Gastrocnemius medialis (tissue), 4 donors: ENCODE measurements at regions not wholly inside any gene's neighbourhood (a gene's known extent, or its start where the extent isn't known, plus 50 kb on each side); places are given as distances from the start of the nearest gene placed in this dataset.

Experiments
- ATAC-seq, 2 donors: fragments of 150-250 bp; one replicate each; pipeline ENCODE4 v1.9.1; 2016
- DNase-seq, 2 donors: peaks; one replicate each; pipeline ENCODE4 v3.0.0-alpha.2; 2019
- H3K27ac ChIP-seq, 4 donors: fragments of 200-600 bp; sonication (generic); 1 replicate in 1 of 4; 2 replicates in 3 of 4; pipeline ENCODE4 v1.5.1; 2016 to 2018; ENCODE audit warnings: mild to moderate bottlenecking in 2 of 4, moderate library complexity in 1 of 4
- H3K27me3 ChIP-seq, 3 donors: fragments of 200-600 bp; sonication (generic) in 2 of 3; 1 replicate in 1 of 3; 2 replicates in 2 of 3; pipeline versions ENCODE4 v1.5.1 to v1.6.0; 2016 to 2019; ENCODE audit warnings: mild to moderate bottlenecking in 1 of 3, moderate library complexity in 1 of 3
- H3K36me3 ChIP-seq, 2 donors: fragments of 200-600 bp; sonication (generic) in 1 of 2; one replicate each; pipeline ENCODE4 v1.5.1; 2017 to 2018
- H3K4me1 ChIP-seq, 2 donors: fragments of 200-600 bp; sonication (generic) in 1 of 2; one replicate each; pipeline ENCODE4 v1.5.1; 2016 to 2017; ENCODE audit warnings: mild to moderate bottlenecking in 2 of 2
- H3K4me3 ChIP-seq, 4 donors: fragments of 200-600 bp; sonication (generic) in 3 of 4; 1 replicate in 1 of 4; 2 replicates in 3 of 4; pipeline ENCODE4 v1.5.1; 2016 to 2019; ENCODE audit warnings: mild to moderate bottlenecking in 2 of 4
- H3K9me3 ChIP-seq, 3 donors: fragments of 200-600 bp; sonication (generic) in 2 of 3; 1 replicate in 1 of 3; 2 replicates in 2 of 3; pipeline ENCODE4 v1.5.1; 2016 to 2019
- POLR2A ChIP-seq, 2 donors: fragments of 450-650 bp; IDR thresholded peaks; one replicate each; pipeline ENCODE4 v1.6.1; 2017; ENCODE audit warnings: antibody characterized with exemption in 2 of 2, mild to moderate bottlenecking in 2 of 2, moderate library complexity in 2 of 2
- in situ Hi-C, 4 donors: fragments of 200-750 bp; cut with MboI; loops; one replicate each; pipeline versions ENCODE4 v1.15.0 to v1.8.0; 2017; ENCODE audit warnings: low sequenced_read_pairs in 4 of 4
- intact Hi-C: fragments of 100-400 bp; cut with DNase I; formaldehyde crosslinking; loops from one replicate; pipeline ENCODE4 v1.15.1; 2023; ENCODE audit warnings: low total_unique reads
- TF ChIP-seq, protein P1 (sequence below), 5 experiments: fragments of 450-650 bp in 3 of 5; fragments of 200-600 bp in 2 of 5; sonication (generic) in 2 of 5; IDR thresholded peaks in 4 of 5; conservative IDR thresholded peaks in 1 of 5; 1 replicate in 4 of 5; 2 replicates in 1 of 5; pipeline ENCODE4 v1.5.1; 2016 to 2019; ENCODE audit warnings: antibody characterized with exemption in 5 of 5, mild to moderate bottlenecking in 3 of 5, moderate library complexity in 3 of 5

DNA sequence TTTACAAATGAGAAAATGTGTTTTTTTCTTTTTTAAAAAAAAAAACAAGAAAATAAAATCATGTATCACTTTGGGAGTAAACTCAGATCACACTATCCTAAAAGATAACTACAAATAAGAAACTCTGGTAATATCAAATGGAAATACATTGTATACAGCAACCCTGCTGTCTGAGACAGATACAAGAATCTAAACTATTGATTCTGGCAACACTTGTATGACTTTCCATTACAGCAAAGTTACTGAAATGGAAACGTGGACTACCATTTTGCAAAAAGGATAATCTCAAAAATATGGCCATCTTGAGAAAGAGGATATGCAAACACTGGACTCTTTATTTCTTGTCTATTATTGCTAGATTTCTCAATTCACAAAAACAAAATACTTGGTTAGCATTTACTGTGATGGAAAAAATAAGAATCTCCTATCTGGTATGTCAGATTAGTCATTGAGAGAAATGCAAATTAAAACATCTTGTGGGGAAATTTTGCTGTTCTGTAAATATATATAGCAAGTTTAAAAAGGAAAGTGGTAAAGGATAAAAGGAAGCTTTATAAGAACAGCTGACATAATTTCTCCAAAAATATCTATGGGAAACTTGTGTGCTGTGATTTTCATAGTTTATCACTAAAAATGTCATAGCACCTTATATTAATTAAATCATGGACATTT, 112.9 kb upstream of the FER start:
- no peaks in the 10 kb centered on the region for H3K9me3 ChIP-seq
- intact Hi-C loops, result no loop called here
- H3K27me3 ChIP-seq, result no peaks in the 10 kb centered on the region
- H3K4me1 ChIP-seq, result no peaks in the 10 kb centered on the region
- no peak for ATAC-seq
- TF ChIP-seq POLR2A (IDR thresholded peaks at IDR 0.05), result no peak
- TF ChIP-seq, protein P1, sequence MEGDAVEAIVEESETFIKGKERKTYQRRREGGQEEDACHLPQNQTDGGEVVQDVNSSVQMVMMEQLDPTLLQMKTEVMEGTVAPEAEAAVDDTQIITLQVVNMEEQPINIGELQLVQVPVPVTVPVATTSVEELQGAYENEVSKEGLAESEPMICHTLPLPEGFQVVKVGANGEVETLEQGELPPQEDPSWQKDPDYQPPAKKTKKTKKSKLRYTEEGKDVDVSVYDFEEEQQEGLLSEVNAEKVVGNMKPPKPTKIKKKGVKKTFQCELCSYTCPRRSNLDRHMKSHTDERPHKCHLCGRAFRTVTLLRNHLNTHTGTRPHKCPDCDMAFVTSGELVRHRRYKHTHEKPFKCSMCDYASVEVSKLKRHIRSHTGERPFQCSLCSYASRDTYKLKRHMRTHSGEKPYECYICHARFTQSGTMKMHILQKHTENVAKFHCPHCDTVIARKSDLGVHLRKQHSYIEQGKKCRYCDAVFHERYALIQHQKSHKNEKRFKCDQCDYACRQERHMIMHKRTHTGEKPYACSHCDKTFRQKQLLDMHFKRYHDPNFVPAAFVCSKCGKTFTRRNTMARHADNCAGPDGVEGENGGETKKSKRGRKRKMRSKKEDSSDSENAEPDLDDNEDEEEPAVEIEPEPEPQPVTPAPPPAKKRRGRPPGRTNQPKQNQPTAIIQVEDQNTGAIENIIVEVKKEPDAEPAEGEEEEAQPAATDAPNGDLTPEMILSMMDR (IDR thresholded peaks at IDR 0.05 in 4 of 5, conservative IDR thresholded peaks at IDR 0.05 in 1 of 5), result no peak
- no peak for DNase-seq
- H3K36me3 ChIP-seq, result no peaks in the 10 kb centered on the region
- in situ Hi-C loops, result no loop called here
- H3K27ac ChIP-seq, result no peak overlapping the region
- no peak overlapping the region for H3K4me3 ChIP-seq

DNA sequence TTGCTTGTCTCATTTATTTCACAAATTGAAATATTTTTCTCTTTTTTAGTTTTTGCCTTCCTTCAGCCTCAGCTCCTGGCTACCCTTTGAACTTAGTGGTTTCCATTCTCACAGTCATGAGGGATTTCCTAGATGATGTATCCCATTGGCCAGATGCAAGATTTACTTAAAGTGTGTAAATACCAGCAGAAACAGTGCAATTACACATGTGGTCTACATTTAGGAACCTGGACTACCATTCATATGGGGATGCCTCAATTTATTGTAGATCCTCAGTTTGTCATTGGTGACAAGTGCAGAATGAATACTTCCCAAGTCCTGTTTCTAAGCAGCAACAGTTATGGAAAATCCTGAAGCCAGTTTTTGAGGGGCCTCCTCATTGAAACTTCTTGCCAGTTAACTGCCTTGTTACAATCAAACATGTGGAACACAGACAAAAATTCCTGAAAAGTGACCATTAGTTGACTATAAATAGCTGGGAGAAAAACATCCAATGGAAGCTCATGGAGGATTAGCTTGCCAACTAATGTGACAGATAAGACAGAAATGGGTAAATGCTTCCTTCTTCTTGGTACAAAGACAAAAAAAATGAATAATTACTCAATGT, 113.6 kb upstream of the FER start:
- TF ChIP-seq, protein P1 (IDR thresholded peaks at IDR 0.05 in 4 of 5, conservative IDR thresholded peaks at IDR 0.05 in 1 of 5), result no peak
- no peak for TF ChIP-seq POLR2A (IDR thresholded peaks at IDR 0.05)
- no peak overlapping the region for H3K4me3 ChIP-seq
- in situ Hi-C loops, result no loop called here
- H3K36me3 ChIP-seq, result no peaks in the 10 kb centered on the region
- intact Hi-C loops, result no loop called here
- H3K9me3 ChIP-seq, result no peaks in the 10 kb centered on the region
- no peak overlapping the region for H3K27ac ChIP-seq
- DNase-seq, result no peak
- H3K27me3 ChIP-seq, result no peaks in the 10 kb centered on the region
- ATAC-seq, result no peak
- H3K4me1 ChIP-seq, result no peaks in the 10 kb centered on the region

DNA sequence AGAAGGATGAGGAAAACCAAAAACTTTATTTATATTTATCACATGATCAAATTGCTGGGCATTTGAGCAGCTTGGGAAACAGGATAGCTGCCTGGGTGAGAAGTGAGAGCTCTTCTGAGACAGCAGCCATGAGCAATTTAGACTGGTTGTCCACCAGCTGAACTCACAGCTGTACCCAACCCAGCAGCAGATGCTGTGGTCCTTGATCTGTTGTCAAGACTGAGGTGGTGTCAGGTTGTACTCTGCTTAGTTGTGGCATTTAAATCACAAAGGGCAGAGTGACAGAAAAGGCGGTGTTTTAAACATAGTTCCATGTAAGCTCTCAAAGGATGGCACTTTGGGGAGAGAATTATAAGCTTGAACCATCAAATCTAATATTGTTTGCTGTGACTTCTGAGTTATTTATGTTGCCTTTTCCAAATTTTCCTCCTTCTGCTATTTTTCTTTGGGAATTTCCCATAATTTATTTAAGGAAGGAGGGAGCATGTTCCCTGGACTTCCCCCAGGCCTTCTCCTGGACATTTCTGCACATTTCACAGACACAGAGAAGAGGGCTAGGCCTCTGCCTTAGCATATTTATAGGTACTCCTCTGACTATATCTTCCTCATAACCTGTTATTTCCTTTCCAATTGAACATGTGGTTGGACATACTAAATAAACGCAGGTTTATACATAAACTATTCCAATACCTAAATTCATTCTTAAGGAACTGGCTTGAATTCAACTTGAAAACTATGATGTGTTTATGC, 117.7 kb upstream of the FER start:
- H3K4me1 ChIP-seq, result no peaks in the 10 kb centered on the region
- H3K9me3 ChIP-seq, result no peaks in the 10 kb centered on the region
- intact Hi-C loops, result no loop called here
- no peaks in the 10 kb centered on the region for H3K36me3 ChIP-seq
- no peak overlapping the region for H3K27ac ChIP-seq
- no peak overlapping the region for H3K4me3 ChIP-seq
- in situ Hi-C loops, result no loop called here
- no peaks in the 10 kb centered on the region for H3K27me3 ChIP-seq
- DNase-seq (no peak), ATAC-seq (no peak)
- no peak for TF ChIP-seq POLR2A (IDR thresholded peaks at IDR 0.05)
- TF ChIP-seq, protein P1 (IDR thresholded peaks at IDR 0.05 in 4 of 5, conservative IDR thresholded peaks at IDR 0.05 in 1 of 5), result no peak

DNA sequence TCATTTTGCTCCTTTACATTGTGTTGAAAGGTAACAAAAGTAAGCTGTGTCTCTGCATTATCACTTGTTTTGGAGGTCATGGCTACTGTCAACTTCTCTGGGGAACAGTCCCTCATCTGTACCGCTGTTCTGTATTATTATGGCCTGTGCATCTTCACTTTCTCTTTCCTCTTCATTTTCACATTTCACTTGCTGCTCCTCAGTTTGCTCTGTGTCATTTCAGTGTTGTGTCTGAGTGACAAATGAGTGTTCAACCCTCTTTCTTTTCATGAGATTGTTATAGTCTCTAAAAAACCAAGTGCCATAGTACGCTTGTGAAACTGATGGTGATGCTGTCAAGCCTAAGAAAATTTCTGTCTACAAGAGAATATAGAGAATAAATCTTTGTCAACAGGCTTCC, 122.0 kb upstream of the FER start:
- Histone ChIP-seq H3K9me3 (no peaks in the 10 kb centered on the region), H3K4me3 (no peak overlapping the region), H3K27ac (no peak overlapping the region), H3K4me1 (no peaks in the 10 kb centered on the region), H3K36me3 (no peaks in the 10 kb centered on the region), H3K27me3 (no peaks in the 10 kb centered on the region)
- intact Hi-C loops (no loop called here), in situ Hi-C loops (no loop called here)
- ATAC-seq, result no peak
- DNase-seq, result no peak
- no peak for TF ChIP-seq POLR2A (IDR thresholded peaks at IDR 0.05)
- TF ChIP-seq, protein P1 (IDR thresholded peaks at IDR 0.05 in 4 of 5, conservative IDR thresholded peaks at IDR 0.05 in 1 of 5), result no peak
